ENCODE measurements at regions not wholly inside any gene's neighbourhood (a gene's known extent, or its start where the extent isn't known, plus 50 kb on each side); places are given as distances from the start of the nearest gene placed in this dataset.

DNA sequence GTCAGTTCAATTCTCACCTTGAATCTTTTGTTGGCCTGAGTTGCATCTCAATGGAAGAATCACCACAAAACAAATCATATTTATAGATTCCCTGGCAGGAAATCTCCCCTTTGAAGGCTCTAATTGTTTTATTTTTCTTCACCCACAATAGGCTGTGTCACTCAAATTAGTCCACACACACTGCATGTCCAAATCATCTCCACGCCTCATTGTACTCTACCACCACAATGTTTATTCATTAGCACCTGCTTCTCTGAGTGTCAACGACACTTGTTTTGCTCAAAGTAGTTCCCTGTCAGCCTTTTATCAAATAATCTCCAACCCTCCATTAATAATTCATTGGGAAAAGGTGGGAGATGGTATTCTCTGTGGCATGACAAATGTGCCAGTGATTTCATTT, 164.3 kb downstream of the ABCC12 start:
- Histone ChIP-seq H3K27me3 (no peaks in the 10 kb centered on the region), H3K4me1 (no peaks in the 10 kb centered on the region), H3K9me3 (no peaks in the 10 kb centered on the region), H3K36me3 (no peaks in the 10 kb centered on the region), H3K4me3 (no peak overlapping the region), H3K27ac (no peak overlapping the region)
- DNase-seq: no peak
- TF ChIP-seq, protein P1, sequence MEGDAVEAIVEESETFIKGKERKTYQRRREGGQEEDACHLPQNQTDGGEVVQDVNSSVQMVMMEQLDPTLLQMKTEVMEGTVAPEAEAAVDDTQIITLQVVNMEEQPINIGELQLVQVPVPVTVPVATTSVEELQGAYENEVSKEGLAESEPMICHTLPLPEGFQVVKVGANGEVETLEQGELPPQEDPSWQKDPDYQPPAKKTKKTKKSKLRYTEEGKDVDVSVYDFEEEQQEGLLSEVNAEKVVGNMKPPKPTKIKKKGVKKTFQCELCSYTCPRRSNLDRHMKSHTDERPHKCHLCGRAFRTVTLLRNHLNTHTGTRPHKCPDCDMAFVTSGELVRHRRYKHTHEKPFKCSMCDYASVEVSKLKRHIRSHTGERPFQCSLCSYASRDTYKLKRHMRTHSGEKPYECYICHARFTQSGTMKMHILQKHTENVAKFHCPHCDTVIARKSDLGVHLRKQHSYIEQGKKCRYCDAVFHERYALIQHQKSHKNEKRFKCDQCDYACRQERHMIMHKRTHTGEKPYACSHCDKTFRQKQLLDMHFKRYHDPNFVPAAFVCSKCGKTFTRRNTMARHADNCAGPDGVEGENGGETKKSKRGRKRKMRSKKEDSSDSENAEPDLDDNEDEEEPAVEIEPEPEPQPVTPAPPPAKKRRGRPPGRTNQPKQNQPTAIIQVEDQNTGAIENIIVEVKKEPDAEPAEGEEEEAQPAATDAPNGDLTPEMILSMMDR (IDR thresholded peaks at IDR 0.05): no peak
- no peak for TF ChIP-seq POLR2A (IDR thresholded peaks at IDR 0.05)

DNA sequence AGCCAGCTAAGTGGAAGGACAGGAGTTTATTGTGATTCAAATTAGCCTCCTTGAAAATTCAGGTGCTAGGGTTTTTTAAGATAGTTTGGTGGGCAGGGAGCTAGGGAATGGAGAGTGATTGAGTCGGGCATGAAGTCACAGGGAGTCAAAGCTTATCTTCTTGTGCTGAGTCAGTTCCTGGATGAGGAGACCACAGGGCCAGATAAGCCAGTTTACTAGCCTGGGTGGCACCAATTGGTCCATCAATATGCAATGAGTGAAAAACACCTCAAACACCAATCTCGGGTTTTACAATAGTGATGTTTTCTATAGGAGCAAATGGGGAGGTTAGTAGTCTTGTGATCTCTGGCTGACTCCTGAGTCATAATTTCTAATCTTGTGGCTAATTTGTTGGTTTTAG, 165.1 kb downstream of the ABCC12 start:
- Histone ChIP-seq H3K27me3 (no peaks in the 10 kb centered on the region), H3K9me3 (no peaks in the 10 kb centered on the region), H3K4me1 (no peaks in the 10 kb centered on the region), H3K36me3 (no peaks in the 10 kb centered on the region), H3K4me3 (no peak overlapping the region), H3K27ac (no peak overlapping the region)
- no peak for TF ChIP-seq POLR2A (IDR thresholded peaks at IDR 0.05)
- TF ChIP-seq, protein P1 (IDR thresholded peaks at IDR 0.05): no peak
- DNase-seq: no peak

DNA sequence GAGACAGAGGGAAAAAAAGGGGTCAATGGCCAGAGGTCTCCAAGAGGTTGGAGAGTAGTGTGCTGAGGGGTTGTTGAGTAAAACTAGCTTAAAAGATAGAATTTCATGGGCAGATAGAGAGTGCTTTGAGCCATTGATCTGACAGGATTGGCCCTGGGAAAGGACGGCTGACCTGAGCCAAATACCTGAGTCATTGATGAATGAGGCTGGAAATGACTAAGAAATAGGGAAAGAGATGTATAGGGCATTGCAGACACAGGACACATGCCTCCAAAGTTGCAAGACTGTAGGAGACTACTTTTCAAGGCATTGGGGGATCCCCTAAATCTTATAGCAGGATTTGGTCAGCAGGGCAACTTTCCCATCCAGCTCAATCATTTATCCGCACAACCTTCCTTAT, 168.7 kb downstream of the ABCC12 start:
- Histone ChIP-seq H3K27ac (no peak overlapping the region), H3K27me3 (no peaks in the 10 kb centered on the region), H3K36me3 (no peaks in the 10 kb centered on the region), H3K9me3 (no peaks in the 10 kb centered on the region), H3K4me3 (no peak overlapping the region), H3K4me1 (no peaks in the 10 kb centered on the region)
- no peak for DNase-seq
- TF ChIP-seq, protein P1 (IDR thresholded peaks at IDR 0.05): no peak
- TF ChIP-seq POLR2A (IDR thresholded peaks at IDR 0.05): no peak

DNA sequence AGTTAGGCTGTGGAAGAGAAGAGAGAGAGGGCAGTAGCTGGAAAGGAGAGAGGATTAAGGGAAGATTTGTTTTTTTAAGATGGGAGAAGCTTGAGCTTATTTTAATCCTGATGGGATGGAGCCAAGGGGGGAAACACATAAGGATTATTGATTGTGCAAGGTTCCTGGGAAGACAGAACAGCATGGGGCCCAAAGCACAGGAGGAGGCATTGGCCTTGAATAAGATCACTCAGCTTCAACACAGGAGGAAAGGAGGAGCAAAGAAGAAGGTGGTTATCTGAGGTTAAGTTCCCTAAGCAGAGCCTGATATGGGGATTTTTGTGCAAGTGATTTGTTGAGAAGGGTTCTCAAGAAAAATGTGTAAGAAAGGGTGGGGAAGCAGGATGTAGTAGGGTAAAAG, 169.8 kb downstream of the ABCC12 start:
- Histone ChIP-seq H3K4me3 (no peak overlapping the region), H3K27me3 (no peaks in the 10 kb centered on the region), H3K4me1 (no peaks in the 10 kb centered on the region), H3K9me3 (no peaks in the 10 kb centered on the region), H3K27ac (no peak overlapping the region), H3K36me3 (no peaks in the 10 kb centered on the region)
- no peak for TF ChIP-seq POLR2A (IDR thresholded peaks at IDR 0.05)
- TF ChIP-seq, protein P1 (IDR thresholded peaks at IDR 0.05): no peak
- DNase-seq: no peak

DNA sequence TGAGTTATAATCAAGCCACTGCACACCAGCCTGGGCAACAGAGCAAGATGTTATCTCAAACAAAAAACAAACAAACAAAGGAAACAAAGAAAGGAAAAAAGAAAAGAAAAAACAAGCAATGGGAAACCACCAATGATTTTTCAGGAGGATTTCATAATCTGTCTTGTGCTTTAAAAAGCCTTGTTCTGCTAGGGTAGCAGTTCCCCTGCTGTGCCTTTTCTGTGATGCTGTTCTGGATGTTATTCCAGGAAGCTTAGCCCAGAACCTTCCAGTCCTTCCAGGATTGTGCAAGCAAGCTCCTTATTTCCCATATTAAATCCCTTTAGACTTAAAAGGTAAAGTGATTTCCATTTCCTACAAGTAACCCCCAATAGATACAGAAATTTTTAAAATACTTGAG, 171.1 kb downstream of the ABCC12 start:
- no peaks in the 10 kb centered on the region for H3K36me3 ChIP-seq
- H3K4me1 ChIP-seq: no peaks in the 10 kb centered on the region
- no peaks in the 10 kb centered on the region for H3K27me3 ChIP-seq
- no peaks in the 10 kb centered on the region for H3K9me3 ChIP-seq
- TF ChIP-seq, protein P1 (IDR thresholded peaks at IDR 0.05): no peak
- TF ChIP-seq POLR2A (IDR thresholded peaks at IDR 0.05): no peak
- no peak overlapping the region for H3K4me3 ChIP-seq
- DNase-seq: no peak
- H3K27ac ChIP-seq: no peak overlapping the region

DNA sequence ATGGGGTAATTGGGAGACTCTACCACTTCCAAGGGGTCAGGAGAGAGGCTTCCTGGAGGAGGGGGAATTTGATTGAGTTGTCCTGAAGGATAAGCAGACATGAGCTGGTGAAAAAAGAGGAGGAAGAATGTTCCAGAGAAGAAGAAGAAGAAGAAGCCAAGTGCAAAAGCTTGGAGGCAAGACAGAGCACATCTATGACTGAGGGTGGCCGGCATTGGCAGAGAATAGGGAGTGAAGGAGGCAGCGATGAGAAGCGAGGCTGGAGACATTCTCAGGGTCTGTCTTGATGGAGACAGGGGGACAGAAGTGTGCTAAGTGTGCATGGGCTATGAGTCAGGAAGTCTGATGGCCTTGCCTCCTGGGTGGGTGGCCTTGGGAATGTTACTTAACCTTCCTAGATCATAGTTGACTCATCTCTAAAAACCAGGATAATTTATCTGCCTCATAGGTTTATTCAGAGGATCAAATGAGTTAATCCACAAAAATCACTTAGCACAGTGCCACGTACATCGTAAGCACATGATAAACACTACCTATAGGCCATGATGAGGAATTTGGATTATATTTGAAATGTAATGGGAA, 171.7 kb downstream of the ABCC12 start:
- H3K27me3 ChIP-seq: no peaks in the 10 kb centered on the region
- TF ChIP-seq POLR2A (IDR thresholded peaks at IDR 0.05): no peak
- TF ChIP-seq, protein P1 (IDR thresholded peaks at IDR 0.05): no peak
- no peak overlapping the region for H3K4me3 ChIP-seq
- H3K4me1 ChIP-seq: no peaks in the 10 kb centered on the region
- no peaks in the 10 kb centered on the region for H3K36me3 ChIP-seq
- no peak overlapping the region for H3K27ac ChIP-seq
- H3K9me3 ChIP-seq: no peaks in the 10 kb centered on the region
- no peak for DNase-seq
